ENCODE measurements at regions not wholly inside any gene's neighbourhood (a gene's known extent, or its start where the extent isn't known, plus 50 kb on each side); places are given as distances from the start of the nearest gene placed in this dataset.
"Not testable (repeated sequence)": the region's sequence is repeated elsewhere in the genome, so short reads cannot be mapped to it uniquely, and the experiment has no call there.

GRCh38 chr4:28490669-28491068 lies 1630.0 kb downstream of the STIM2 start:
- no peak overlapping the region for H3K9ac ChIP-seq (ENCODE audit: low read depth, low read length)
- peaks cover 12% of the 10 kb centered on the region for H3K4me1 ChIP-seq (ENCODE audit: control insufficient read depth, insufficient read depth, low read length)
- no peak overlapping the region for H3K4me3 ChIP-seq (ENCODE audit: low read depth, low read length)
- H3K27me3 ChIP-seq (ENCODE audit: control insufficient read depth, insufficient read depth, low read length) = no peaks in the 10 kb centered on the region
- H3K9me3 ChIP-seq (ENCODE audit: control insufficient read depth, insufficient read depth, low read length) = no peaks in the 10 kb centered on the region
- no peak overlapping the region for H3K27ac ChIP-seq (ENCODE audit: low read depth, low read length)
- no peaks in the 10 kb centered on the region for H3K36me3 ChIP-seq (ENCODE audit: control insufficient read depth, insufficient read depth, low read length)

GRCh38 chr4:28505064-28505463 lies 1644.4 kb downstream of the STIM2 start:
- Histone ChIP-seq H3K4me1 (ENCODE audit: control insufficient read depth, insufficient read depth, low read length) (no peaks in the 10 kb centered on the region), H3K9me3 (ENCODE audit: control insufficient read depth, insufficient read depth, low read length) (no peaks in the 10 kb centered on the region), H3K27ac (ENCODE audit: low read depth, low read length) (no peak overlapping the region)

GRCh38 chr4:28508636-28509035 lies 1648.0 kb downstream of the STIM2 start:
- Histone ChIP-seq H3K4me1 (ENCODE audit: control insufficient read depth, insufficient read depth, low read length) (no peaks in the 10 kb centered on the region), H3K4me3 (ENCODE audit: low read depth, low read length) (no peak overlapping the region), H3K27ac (ENCODE audit: low read depth, low read length) (no peak overlapping the region), H3K9ac (ENCODE audit: low read depth, low read length) (no peak overlapping the region), H3K27me3 (ENCODE audit: control insufficient read depth, insufficient read depth, low read length) (no peaks in the 10 kb centered on the region), H3K9me3 (ENCODE audit: control insufficient read depth, insufficient read depth, low read length) (no peaks in the 10 kb centered on the region), H3K36me3 (ENCODE audit: control insufficient read depth, insufficient read depth, low read length) (no peaks in the 10 kb centered on the region)

More at GRCh38 chr4:28505064-28505463, 1644.4 kb downstream of the STIM2 start:
- no peak overlapping the region for H3K4me3 ChIP-seq (ENCODE audit: low read depth, low read length)
- H3K27me3 ChIP-seq (ENCODE audit: control insufficient read depth, insufficient read depth, low read length) = no peaks in the 10 kb centered on the region
- H3K9ac ChIP-seq (ENCODE audit: low read depth, low read length) = no peak overlapping the region
- no peaks in the 10 kb centered on the region for H3K36me3 ChIP-seq (ENCODE audit: control insufficient read depth, insufficient read depth, low read length)

- not testable (repeated sequence) for H3K9ac ChIP-seq (ENCODE audit: low read depth, low read length); H3K36me3 ChIP-seq (ENCODE audit: control insufficient read depth, insufficient read depth, low read length); H3K9me3 ChIP-seq (ENCODE audit: control insufficient read depth, insufficient read depth, low read length); H3K27me3 ChIP-seq (ENCODE audit: control insufficient read depth, insufficient read depth, low read length); H3K4me3 ChIP-seq (ENCODE audit: low read depth, low read length); H3K4me1 ChIP-seq (ENCODE audit: control insufficient read depth, insufficient read depth, low read length); H3K27ac ChIP-seq (ENCODE audit: low read depth, low read length)
Measured at GRCh38 chr4:28514766-28515165, 1654.1 kb downstream of the STIM2 start.

GRCh38 chr4:28518561-28519165 lies 1658.0 kb downstream of the STIM2 start:
- Histone ChIP-seq H3K9ac (ENCODE audit: low read depth, low read length) (no peak overlapping the region), H3K36me3 (ENCODE audit: control insufficient read depth, insufficient read depth, low read length) (no peaks in the 10 kb centered on the region), H3K4me3 (ENCODE audit: low read depth, low read length) (no peak overlapping the region), H3K27me3 (ENCODE audit: control insufficient read depth, insufficient read depth, low read length) (no peaks in the 10 kb centered on the region), H3K27ac (ENCODE audit: low read depth, low read length) (no peak overlapping the region), H3K9me3 (ENCODE audit: control insufficient read depth, insufficient read depth, low read length) (no peaks in the 10 kb centered on the region), H3K4me1 (ENCODE audit: control insufficient read depth, insufficient read depth, low read length) (peaks cover 8% of the 10 kb centered on the region; the same call in 1 of the 2 replicates)

GRCh38 chr4:28523681-28524190 lies 1663.1 kb downstream of the STIM2 start:
- Histone ChIP-seq H3K9me3 (ENCODE audit: control insufficient read depth, insufficient read depth, low read length) (no peaks in the 10 kb centered on the region), H3K27me3 (ENCODE audit: control insufficient read depth, insufficient read depth, low read length) (no peaks in the 10 kb centered on the region), H3K27ac (ENCODE audit: low read depth, low read length) (no peak overlapping the region), H3K9ac (ENCODE audit: low read depth, low read length) (no peak overlapping the region), H3K36me3 (ENCODE audit: control insufficient read depth, insufficient read depth, low read length) (no peaks in the 10 kb centered on the region), H3K4me3 (ENCODE audit: low read depth, low read length) (no peak overlapping the region), H3K4me1 (ENCODE audit: control insufficient read depth, insufficient read depth, low read length) (no peaks in the 10 kb centered on the region)

- no peaks in the 10 kb centered on the region for H3K36me3 ChIP-seq (ENCODE audit: control insufficient read depth, insufficient read depth, low read length)
- no peaks in the 10 kb centered on the region for H3K9me3 ChIP-seq (ENCODE audit: control insufficient read depth, insufficient read depth, low read length)
- H3K27ac ChIP-seq (ENCODE audit: low read depth, low read length) = no peak overlapping the region
- H3K4me3 ChIP-seq (ENCODE audit: low read depth, low read length) = no peak overlapping the region
- H3K27me3 ChIP-seq (ENCODE audit: control insufficient read depth, insufficient read depth, low read length) = no peaks in the 10 kb centered on the region
- no peaks in the 10 kb centered on the region for H3K4me1 ChIP-seq (ENCODE audit: control insufficient read depth, insufficient read depth, low read length)
- H3K9ac ChIP-seq (ENCODE audit: low read depth, low read length) = no peak overlapping the region
Measured at GRCh38 chr4:28536124-28536523, 1675.5 kb downstream of the STIM2 start.

GRCh38 chr4:28545986-28546385 lies 1685.3 kb downstream of the STIM2 start:
- no peaks in the 10 kb centered on the region for H3K36me3 ChIP-seq (ENCODE audit: control insufficient read depth, insufficient read depth, low read length)
- H3K4me1 ChIP-seq (ENCODE audit: control insufficient read depth, insufficient read depth, low read length) = 0 out of 2 replicates have a peak, but pooled peaks cover 4% of the 10 kb centered on the region
- no peaks in the 10 kb centered on the region for H3K27me3 ChIP-seq (ENCODE audit: control insufficient read depth, insufficient read depth, low read length)
- no peaks in the 10 kb centered on the region for H3K9me3 ChIP-seq (ENCODE audit: control insufficient read depth, insufficient read depth, low read length)
- H3K4me3 ChIP-seq (ENCODE audit: low read depth, low read length) = no peak overlapping the region
- H3K9ac ChIP-seq (ENCODE audit: low read depth, low read length) = no peak overlapping the region
- no peak overlapping the region for H3K27ac ChIP-seq (ENCODE audit: low read depth, low read length)

GRCh38 chr4:28548136-28548535 lies 1687.5 kb downstream of the STIM2 start:
- Histone ChIP-seq H3K36me3 (ENCODE audit: control insufficient read depth, insufficient read depth, low read length) (no peaks in the 10 kb centered on the region), H3K27ac (ENCODE audit: low read depth, low read length) (no peak overlapping the region), H3K9me3 (ENCODE audit: control insufficient read depth, insufficient read depth, low read length) (no peaks in the 10 kb centered on the region), H3K4me3 (ENCODE audit: low read depth, low read length) (no peak overlapping the region), H3K9ac (ENCODE audit: low read depth, low read length) (no peak overlapping the region), H3K4me1 (ENCODE audit: control insufficient read depth, insufficient read depth, low read length) (0 out of 2 replicates have a peak, but pooled peaks cover 4% of the 10 kb centered on the region), H3K27me3 (ENCODE audit: control insufficient read depth, insufficient read depth, low read length) (no peaks in the 10 kb centered on the region)

GRCh38 chr4:28548594-28548993 lies 1688.0 kb downstream of the STIM2 start:
- no peaks in the 10 kb centered on the region for H3K9me3 ChIP-seq (ENCODE audit: control insufficient read depth, insufficient read depth, low read length)
- no peak overlapping the region for H3K9ac ChIP-seq (ENCODE audit: low read depth, low read length)
- H3K4me1 ChIP-seq (ENCODE audit: control insufficient read depth, insufficient read depth, low read length) = 0 out of 2 replicates have a peak, but pooled peaks cover 4% of the 10 kb centered on the region
- H3K4me3 ChIP-seq (ENCODE audit: low read depth, low read length) = no peak overlapping the region
- H3K36me3 ChIP-seq (ENCODE audit: control insufficient read depth, insufficient read depth, low read length) = no peaks in the 10 kb centered on the region
- H3K27ac ChIP-seq (ENCODE audit: low read depth, low read length) = no peak overlapping the region
- H3K27me3 ChIP-seq (ENCODE audit: control insufficient read depth, insufficient read depth, low read length) = no peaks in the 10 kb centered on the region

- H3K27me3 ChIP-seq (ENCODE audit: control insufficient read depth, insufficient read depth, low read length) = no peaks in the 10 kb centered on the region
- no peaks in the 10 kb centered on the region for H3K9me3 ChIP-seq (ENCODE audit: control insufficient read depth, insufficient read depth, low read length)
- no peaks in the 10 kb centered on the region for H3K4me1 ChIP-seq (ENCODE audit: control insufficient read depth, insufficient read depth, low read length)
- no peak overlapping the region for H3K27ac ChIP-seq (ENCODE audit: low read depth, low read length)
- no peaks in the 10 kb centered on the region for H3K36me3 ChIP-seq (ENCODE audit: control insufficient read depth, insufficient read depth, low read length)
- H3K9ac ChIP-seq (ENCODE audit: low read depth, low read length) = no peak overlapping the region
- H3K4me3 ChIP-seq (ENCODE audit: low read depth, low read length) = no peak overlapping the region
Measured at GRCh38 chr4:28555866-28556265, 1695.2 kb downstream of the STIM2 start.

Data from HUES48 (cell line).